ENCODE measurements at regions not wholly inside any gene's neighbourhood (a gene's known extent, or its start where the extent isn't known, plus 50 kb on each side); places are given as distances from the start of the nearest gene placed in this dataset.

- H3K36me3 ChIP-seq (ENCODE audit: control insufficient read depth, insufficient read depth, low read length), result no peaks in the 10 kb centered on the region
- H3K4me3 ChIP-seq (ENCODE audit: low read depth, low read length), result no peak overlapping the region
- DNase-seq (ENCODE audit: low read depth), result no peak
- peaks cover 60% of the 10 kb centered on the region for H3K27me3 ChIP-seq (ENCODE audit: control insufficient read depth, insufficient read depth, low read length)
- TF ChIP-seq, protein P1, sequence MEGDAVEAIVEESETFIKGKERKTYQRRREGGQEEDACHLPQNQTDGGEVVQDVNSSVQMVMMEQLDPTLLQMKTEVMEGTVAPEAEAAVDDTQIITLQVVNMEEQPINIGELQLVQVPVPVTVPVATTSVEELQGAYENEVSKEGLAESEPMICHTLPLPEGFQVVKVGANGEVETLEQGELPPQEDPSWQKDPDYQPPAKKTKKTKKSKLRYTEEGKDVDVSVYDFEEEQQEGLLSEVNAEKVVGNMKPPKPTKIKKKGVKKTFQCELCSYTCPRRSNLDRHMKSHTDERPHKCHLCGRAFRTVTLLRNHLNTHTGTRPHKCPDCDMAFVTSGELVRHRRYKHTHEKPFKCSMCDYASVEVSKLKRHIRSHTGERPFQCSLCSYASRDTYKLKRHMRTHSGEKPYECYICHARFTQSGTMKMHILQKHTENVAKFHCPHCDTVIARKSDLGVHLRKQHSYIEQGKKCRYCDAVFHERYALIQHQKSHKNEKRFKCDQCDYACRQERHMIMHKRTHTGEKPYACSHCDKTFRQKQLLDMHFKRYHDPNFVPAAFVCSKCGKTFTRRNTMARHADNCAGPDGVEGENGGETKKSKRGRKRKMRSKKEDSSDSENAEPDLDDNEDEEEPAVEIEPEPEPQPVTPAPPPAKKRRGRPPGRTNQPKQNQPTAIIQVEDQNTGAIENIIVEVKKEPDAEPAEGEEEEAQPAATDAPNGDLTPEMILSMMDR (IDR thresholded peaks at IDR 0.05; ENCODE audit: insufficient read depth, low read length, poor library complexity, severe bottlenecking), result no peak
Measured at GRCh38 chr17:36730095-36730808, 128.9 kb downstream of the MRM1 start.

GRCh38 chr17:36730857-36731490 lies 129.6 kb downstream of the MRM1 start:
- H3K36me3 ChIP-seq (ENCODE audit: control insufficient read depth, insufficient read depth, low read length), result no peaks in the 10 kb centered on the region
- peaks cover 61% of the 10 kb centered on the region for H3K27me3 ChIP-seq (ENCODE audit: control insufficient read depth, insufficient read depth, low read length)
- no peak overlapping the region for H3K4me3 ChIP-seq (ENCODE audit: low read depth, low read length)
- DNase-seq (ENCODE audit: low read depth), result no peak
- TF ChIP-seq, protein P1 (IDR thresholded peaks at IDR 0.05; ENCODE audit: insufficient read depth, low read length, poor library complexity, severe bottlenecking), result no peak

DNA sequence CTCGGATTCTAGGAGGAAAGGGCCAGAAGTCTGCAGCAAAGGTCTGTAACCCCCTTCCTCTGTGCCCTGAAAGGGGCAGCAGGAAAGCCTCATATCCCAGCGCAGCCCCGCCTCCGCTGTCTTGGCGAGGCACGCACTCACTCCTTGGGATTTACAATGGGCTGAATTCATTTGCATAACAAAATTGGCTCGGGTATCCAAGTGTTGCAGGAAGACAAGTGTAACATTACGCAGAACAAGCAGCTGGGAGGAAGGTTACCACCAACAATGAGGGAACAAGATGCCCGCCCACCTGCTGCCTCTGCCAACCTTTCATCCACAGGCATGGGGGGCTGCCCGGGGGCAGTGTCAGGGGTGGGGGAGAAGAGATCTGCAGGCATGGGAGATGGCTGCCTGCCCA lies 130.4 kb downstream of the MRM1 start:
- Histone ChIP-seq H3K4me3 (ENCODE audit: low read depth, low read length) (no peak overlapping the region), H3K27me3 (ENCODE audit: control insufficient read depth, insufficient read depth, low read length) (peaks cover 61% of the 10 kb centered on the region), H3K36me3 (ENCODE audit: control insufficient read depth, insufficient read depth, low read length) (no peaks in the 10 kb centered on the region)
- TF ChIP-seq, protein P1 (IDR thresholded peaks at IDR 0.05; ENCODE audit: insufficient read depth, low read length, poor library complexity, severe bottlenecking), result no peak
- no peak for DNase-seq (ENCODE audit: low read depth)

DNA sequence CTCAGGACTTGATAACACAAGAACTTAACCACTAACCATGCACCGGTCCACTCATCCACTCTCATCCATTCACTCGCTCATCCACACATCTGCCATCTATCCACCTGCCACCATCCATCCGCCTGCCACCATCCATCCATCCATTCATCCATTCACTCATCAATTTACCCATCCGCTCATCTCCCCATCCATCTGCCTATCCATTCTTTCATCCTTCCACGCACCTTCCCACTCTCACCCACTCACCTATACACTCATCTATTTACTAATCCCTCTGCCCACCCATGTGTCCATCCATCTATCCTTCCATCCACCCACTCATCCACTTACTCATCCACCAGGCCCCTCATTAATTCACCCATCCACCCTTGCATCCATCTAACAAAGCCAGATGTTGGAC lies 131.0 kb downstream of the MRM1 start:
- peaks cover 58% of the 10 kb centered on the region for H3K27me3 ChIP-seq (ENCODE audit: control insufficient read depth, insufficient read depth, low read length)
- DNase-seq (ENCODE audit: low read depth), result no peak
- H3K4me3 ChIP-seq (ENCODE audit: low read depth, low read length), result no peak overlapping the region
- TF ChIP-seq, protein P1 (IDR thresholded peaks at IDR 0.05; ENCODE audit: insufficient read depth, low read length, poor library complexity, severe bottlenecking), result no peak
- H3K36me3 ChIP-seq (ENCODE audit: control insufficient read depth, insufficient read depth, low read length), result no peaks in the 10 kb centered on the region

DNA sequence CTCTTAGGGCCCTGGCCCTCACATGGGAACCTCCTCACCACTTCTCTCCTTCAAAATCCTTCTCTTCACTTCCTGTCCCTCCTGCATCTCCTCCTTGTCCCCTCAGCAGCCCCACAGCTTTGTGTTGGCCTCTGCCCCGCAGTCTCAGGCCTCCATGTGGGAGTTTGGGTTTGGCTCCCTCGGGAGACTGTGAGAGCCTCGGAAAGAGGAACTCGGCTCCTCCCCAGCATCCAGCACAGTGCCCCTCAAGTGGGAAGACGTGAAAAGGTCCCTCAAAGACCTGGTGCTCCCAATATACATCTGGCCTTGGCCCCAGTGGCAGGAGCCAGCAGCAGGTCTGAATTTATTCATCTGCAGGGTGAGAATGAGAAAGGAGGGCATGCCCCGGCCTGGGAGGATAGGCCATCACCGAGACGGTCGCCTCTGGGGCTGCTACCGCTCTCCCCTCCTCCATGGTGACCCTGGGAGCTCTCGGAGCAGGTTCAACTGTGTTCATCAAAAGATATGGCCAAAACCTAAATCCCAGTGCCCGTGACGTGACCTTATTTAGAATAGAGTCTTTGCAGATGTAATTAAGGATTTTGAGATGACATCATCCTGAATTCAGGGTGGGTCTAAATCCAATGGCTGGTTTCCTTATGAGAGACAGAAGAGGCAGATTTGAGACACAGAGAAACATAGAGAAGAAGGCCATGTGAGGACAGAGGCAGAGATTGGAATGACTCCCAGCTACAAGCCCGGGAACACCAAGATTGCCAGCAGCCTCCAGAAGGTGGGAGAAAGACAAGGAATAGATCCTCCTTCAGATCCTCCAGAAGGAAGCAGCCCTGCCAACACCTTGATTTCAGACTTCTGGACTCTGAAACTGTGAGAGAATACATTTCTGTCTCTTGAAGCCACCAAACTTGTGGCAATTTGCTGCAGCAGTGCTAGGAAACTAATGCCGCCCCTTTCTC lies 135.1 kb downstream of the MRM1 start:
- H3K36me3 ChIP-seq (ENCODE audit: control insufficient read depth, insufficient read depth, low read length), result no peaks in the 10 kb centered on the region
- TF ChIP-seq, protein P1 (IDR thresholded peaks at IDR 0.05; ENCODE audit: insufficient read depth, low read length, poor library complexity, severe bottlenecking), result no peak
- H3K27me3 ChIP-seq (ENCODE audit: control insufficient read depth, insufficient read depth, low read length), result peaks cover 24% of the 10 kb centered on the region
- no peak overlapping the region for H3K4me3 ChIP-seq (ENCODE audit: low read depth, low read length)
- DNase-seq (ENCODE audit: low read depth), result no peak

All from kidney epithelial cell (primary cell).